Testis (tissue), 2 donors: ENCODE measurements at regions not wholly inside any gene's neighbourhood (a gene's known extent, or its start where the extent isn't known, plus 50 kb on each side); places are given as distances from the start of the nearest gene placed in this dataset.
A peak's percentile ranks its signal among the peaks of the same experiment; 100 is the strongest.

Source experiments
- DNase-seq: peaks from one replicate; pipeline ENCODE4 v3.0.0-alpha.2; 2019
- H3K27ac ChIP-seq, 2 donors: fragments of 200-600 bp; sonication (generic); one replicate each; pipeline ENCODE4 v1.5.1; 2019
- H3K27me3 ChIP-seq: fragments of 200-600 bp; sonication (generic); one replicate; pipeline ENCODE4 v1.5.1; 2019
- H3K36me3 ChIP-seq: fragments of 200-600 bp; sonication (generic); one replicate; pipeline ENCODE4 v1.5.1; 2017; ENCODE audit warnings: low read depth; ENCODE audit errors: missing control alignments
- H3K4me1 ChIP-seq: fragments of 200-600 bp; sonication (generic); one replicate; pipeline ENCODE4 v1.5.1; 2019
- H3K4me3 ChIP-seq, 2 donors: fragments of 200-600 bp; sonication (generic); one replicate each; pipeline ENCODE4 v1.5.1; 2017 to 2019
- H3K9me3 ChIP-seq: fragments of 200-600 bp; sonication (generic); one replicate; pipeline ENCODE4 v1.5.1; 2017
- POLR2A ChIP-seq: fragments of 450-650 bp; IDR thresholded peaks from one replicate; pipeline ENCODE4 v1.6.1; 2017; ENCODE audit warnings: antibody characterized with exemption, mild to moderate bottlenecking, moderate library complexity
- WGBS, 2 donors: methylation state at CpG; one replicate each; pipeline ENCODE4 v1.1.5; 2018; 5-methylcytosine and 5-hydroxymethylcytosine counted together
- intact Hi-C: fragments of 100-400 bp; cut with DNase I; formaldehyde crosslinking; loops from one replicate; pipeline ENCODE4 v1.15.1; 2023; ENCODE audit warnings: low total_unique reads
- TF ChIP-seq, protein P1 (sequence below), 3 experiments: fragments of 450-650 bp in 2 of 3; fragments of 200-600 bp in 1 of 3; sonication (generic) in 1 of 3; IDR thresholded peaks; one replicate each; pipeline ENCODE4 v1.5.1; 2016 to 2019; ENCODE audit warnings: antibody characterized with exemption in 3 of 3, mild to moderate bottlenecking in 2 of 3, moderate library complexity in 1 of 3

DNA sequence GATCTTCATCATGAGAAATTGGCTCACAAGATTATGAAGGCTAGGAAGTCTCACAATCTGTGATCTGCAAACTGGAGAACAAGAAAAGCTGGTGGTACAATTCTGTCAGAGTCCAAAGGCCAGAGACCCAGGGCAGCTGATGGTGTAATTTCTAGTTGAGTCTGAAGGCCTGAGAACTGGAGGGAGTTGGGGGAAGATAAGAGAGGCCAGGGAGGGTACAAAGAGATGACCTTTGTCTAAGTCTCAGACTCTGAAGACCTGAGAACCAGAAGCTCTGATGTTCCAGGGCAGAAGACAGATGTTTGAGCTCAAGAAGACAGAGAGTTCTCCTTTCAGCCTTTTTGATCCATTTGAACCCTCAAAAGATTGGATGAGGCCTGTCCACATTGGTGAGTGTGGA, 280.6 kb downstream of the HDGFL1 start:
- Histone ChIP-seq H3K27me3 (no peaks in the 10 kb centered on the region), H3K9me3 (no peaks in the 10 kb centered on the region), H3K27ac (no peak overlapping the region), H3K4me1 (no peaks in the 10 kb centered on the region), H3K36me3 (no peaks in the 10 kb centered on the region), H3K4me3 (no peak overlapping the region)
- intact Hi-C loops, result no loop called here
- TF ChIP-seq, protein P1, sequence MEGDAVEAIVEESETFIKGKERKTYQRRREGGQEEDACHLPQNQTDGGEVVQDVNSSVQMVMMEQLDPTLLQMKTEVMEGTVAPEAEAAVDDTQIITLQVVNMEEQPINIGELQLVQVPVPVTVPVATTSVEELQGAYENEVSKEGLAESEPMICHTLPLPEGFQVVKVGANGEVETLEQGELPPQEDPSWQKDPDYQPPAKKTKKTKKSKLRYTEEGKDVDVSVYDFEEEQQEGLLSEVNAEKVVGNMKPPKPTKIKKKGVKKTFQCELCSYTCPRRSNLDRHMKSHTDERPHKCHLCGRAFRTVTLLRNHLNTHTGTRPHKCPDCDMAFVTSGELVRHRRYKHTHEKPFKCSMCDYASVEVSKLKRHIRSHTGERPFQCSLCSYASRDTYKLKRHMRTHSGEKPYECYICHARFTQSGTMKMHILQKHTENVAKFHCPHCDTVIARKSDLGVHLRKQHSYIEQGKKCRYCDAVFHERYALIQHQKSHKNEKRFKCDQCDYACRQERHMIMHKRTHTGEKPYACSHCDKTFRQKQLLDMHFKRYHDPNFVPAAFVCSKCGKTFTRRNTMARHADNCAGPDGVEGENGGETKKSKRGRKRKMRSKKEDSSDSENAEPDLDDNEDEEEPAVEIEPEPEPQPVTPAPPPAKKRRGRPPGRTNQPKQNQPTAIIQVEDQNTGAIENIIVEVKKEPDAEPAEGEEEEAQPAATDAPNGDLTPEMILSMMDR (IDR thresholded peaks at IDR 0.05), result no peak
- no peak for TF ChIP-seq POLR2A
- DNase-seq, result no peak

- H3K36me3 ChIP-seq, result no peaks in the 10 kb centered on the region
- H3K4me1 ChIP-seq, result no peaks in the 10 kb centered on the region
- DNase-seq, result no peak
- intact Hi-C loops, result no loop called here
- TF ChIP-seq, protein P1 (IDR thresholded peaks at IDR 0.05), result no peak
- no peak for TF ChIP-seq POLR2A
- no peak overlapping the region for H3K27ac ChIP-seq
- H3K4me3 ChIP-seq, result no peak overlapping the region
- WGBS, 2 donors, result 63 to 67% methylated on average over 4 of the region's 4 CpGs
- no peaks in the 10 kb centered on the region for H3K27me3 ChIP-seq
- no peaks in the 10 kb centered on the region for H3K9me3 ChIP-seq
These were observed 282.7 kb downstream of the HDGFL1 start for GRCh38 chr6:22852101-22852500.

- intact Hi-C loops, result no loop called here
- no peak overlapping the region for H3K4me3 ChIP-seq
- H3K36me3 ChIP-seq, result no peaks in the 10 kb centered on the region
- no peaks in the 10 kb centered on the region for H3K27me3 ChIP-seq
- H3K9me3 ChIP-seq, result no peaks in the 10 kb centered on the region
- WGBS, 2 donors, result 62 to 67% methylated on average over 4 of the region's 4 CpGs
- no peaks in the 10 kb centered on the region for H3K4me1 ChIP-seq
- peak overlapping the region in 1 of 2 donors; percentile 18 for H3K27ac ChIP-seq
- DNase-seq, result peak; percentile 21
- no peak for TF ChIP-seq POLR2A
- TF ChIP-seq, protein P1 (IDR thresholded peaks at IDR 0.05), result no peak
These were observed 304.3 kb downstream of the HDGFL1 start for GRCh38 chr6:22873513-22874136.

DNA sequence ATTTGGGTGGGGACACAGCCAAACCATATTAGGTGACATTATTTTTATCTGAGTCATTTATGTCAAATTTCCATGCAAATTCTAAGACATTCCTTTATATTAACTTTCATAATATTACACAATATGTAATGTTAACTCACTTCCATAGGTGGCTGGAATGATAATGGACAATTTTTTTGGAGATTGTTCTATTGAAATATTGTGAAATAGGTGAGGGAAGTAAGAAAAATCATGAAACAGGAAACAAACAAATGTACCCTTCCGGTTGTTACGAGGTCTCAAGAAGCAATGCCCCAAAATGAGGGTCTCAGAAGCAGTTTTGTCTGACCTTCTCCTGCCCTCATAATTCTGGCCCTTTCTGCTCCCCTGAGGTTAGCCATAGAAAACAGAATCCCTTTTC, 306.5 kb downstream of the HDGFL1 start:
- no peaks in the 10 kb centered on the region for H3K36me3 ChIP-seq
- H3K27me3 ChIP-seq, result no peaks in the 10 kb centered on the region
- H3K27ac ChIP-seq, result no peak overlapping the region
- no peaks in the 10 kb centered on the region for H3K4me1 ChIP-seq
- TF ChIP-seq POLR2A, result no peak
- TF ChIP-seq, protein P1 (IDR thresholded peaks at IDR 0.05), result no peak
- no peak for DNase-seq
- no peaks in the 10 kb centered on the region for H3K9me3 ChIP-seq
- H3K4me3 ChIP-seq, result no peak overlapping the region
- intact Hi-C loops, result no loop called here
- WGBS, 2 donors, result 92 to 94% methylated on average over 2 of the region's 2 CpGs

DNA sequence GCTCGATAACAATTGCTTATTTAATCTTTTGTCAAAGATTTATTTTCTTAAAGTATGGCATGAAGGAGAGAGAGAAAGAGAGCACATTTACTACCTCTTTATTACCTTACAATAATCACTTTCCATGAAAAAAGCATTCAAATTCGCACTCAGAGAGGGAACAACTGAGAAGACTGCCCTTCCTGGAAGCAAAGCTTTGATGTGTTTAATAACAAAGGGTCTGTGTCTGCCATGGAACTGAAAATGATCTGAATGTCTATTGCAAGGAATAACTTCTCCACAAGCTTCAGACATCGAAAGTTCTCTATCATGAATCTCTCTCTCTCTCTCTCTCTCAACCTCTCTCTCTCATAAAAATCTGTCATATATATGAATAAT, 308.9 kb downstream of the HDGFL1 start:
- Histone ChIP-seq H3K27me3 (no peaks in the 10 kb centered on the region), H3K4me1 (no peaks in the 10 kb centered on the region), H3K9me3 (no peaks in the 10 kb centered on the region), H3K36me3 (no peaks in the 10 kb centered on the region), H3K27ac (peak overlapping the region in 1 of 2 donors; percentile 23), H3K4me3 (no peak overlapping the region)
- intact Hi-C loops, result no loop called here
- TF ChIP-seq, protein P1 (IDR thresholded peaks at IDR 0.05), result no peak
- TF ChIP-seq POLR2A, result no peak
- WGBS, 2 donors, result 60 to 67% methylated on average over 3 of the region's 3 CpGs
- DNase-seq, result no peak
